Loucy (cell line): ENCODE measurements at regions not wholly inside any gene's neighbourhood (a gene's known extent, or its start where the extent isn't known, plus 50 kb on each side); places are given as distances from the start of the nearest gene placed in this dataset.
A peak's percentile ranks its signal among the peaks of the same experiment; 100 is the strongest.

ENCODE experiments used
- H2AFZ ChIP-seq: fragments of 200-600 bp; sonication (generic); 2 replicates; pipeline ENCODE4 v1.6.0; 2016; ENCODE audit warnings: antibody characterized with exemption, mild to moderate bottlenecking, low read length, moderate library complexity
- H3F3A ChIP-seq: fragments of 200-600 bp; 2 replicates; pipeline ENCODE4 v1.6.0; 2016; ENCODE audit warnings: antibody characterized with exemption, low read depth, mild to moderate bottlenecking
- H3K27me3 ChIP-seq: fragments of 200-600 bp; sonication (generic); 2 replicates; pipeline ENCODE4 v1.6.1; 2014; ENCODE audit warnings: low read length, mild to moderate bottlenecking; ENCODE audit not compliant: insufficient read depth, poor library complexity, severe bottlenecking
- H3K36me3 ChIP-seq: fragments of 200-600 bp; sonication (generic); 2 replicates; pipeline ENCODE4 v1.6.1; 2016; ENCODE audit warnings: low read length; ENCODE audit not compliant: insufficient read depth
- H3K4me1 ChIP-seq: fragments of 200-600 bp; sonication (generic); 2 replicates; pipeline ENCODE4 v1.5.1; 2014; ENCODE audit warnings: low read length, mild to moderate bottlenecking; ENCODE audit not compliant: insufficient read depth, poor library complexity, severe bottlenecking
- H3K4me2 ChIP-seq: fragments of 200-600 bp; sonication (generic); 2 replicates; pipeline ENCODE4 v1.6.0; 2014; ENCODE audit warnings: antibody characterized with exemption, low read length, low read depth, mild to moderate bottlenecking; ENCODE audit not compliant: poor library complexity, severe bottlenecking
- H3K4me3 ChIP-seq: fragments of 200-600 bp; sonication (generic); 2 replicates; pipeline ENCODE4 v1.5.1; 2014; ENCODE audit warnings: low read length, mild to moderate bottlenecking, mixed read lengths; ENCODE audit not compliant: poor library complexity, severe bottlenecking
- H3K79me2 ChIP-seq: fragments of 200-600 bp; sonication (generic); 2 replicates; pipeline ENCODE4 v1.6.1; 2014; ENCODE audit warnings: low read length; ENCODE audit not compliant: insufficient read depth
- H3K9ac ChIP-seq: fragments of 200-600 bp; sonication (generic); 2 replicates; pipeline ENCODE4 v1.6.0; 2014; ENCODE audit warnings: mild to moderate bottlenecking, low read depth, low read length, moderate library complexity; ENCODE audit not compliant: poor library complexity, severe bottlenecking
- H3K9me2 ChIP-seq: fragments of 200-600 bp; sonication (generic); replicated peaks from 2 replicates; pipeline ENCODE4 v1.6.1; 2016; ENCODE audit warnings: low read depth, low read length, mixed read lengths
- H3K9me3 ChIP-seq: fragments of 200-600 bp; sonication (generic); 2 replicates; pipeline ENCODE4 v1.6.1; 2014; ENCODE audit warnings: mild to moderate bottlenecking, antibody characterized with exemption, low read length, low read depth; ENCODE audit not compliant: insufficient read depth
- H4K20me1 ChIP-seq: fragments of 200-600 bp; sonication (generic); 2 replicates; pipeline ENCODE4 v1.6.0; 2014; ENCODE audit warnings: antibody characterized with exemption, low read length, mild to moderate bottlenecking; ENCODE audit not compliant: insufficient read depth, poor library complexity, severe bottlenecking
- EZH2phosphoT487 ChIP-seq: fragments of 200-600 bp; IDR thresholded peaks from 2 replicates; pipeline ENCODE4 v1.6.1; 2018; ENCODE audit warnings: antibody characterized with exemption, mild to moderate bottlenecking, moderate library complexity, borderline replicate concordance
- TF ChIP-seq, protein P1 (sequence below): fragments of 200-600 bp; sonication (generic); conservative IDR thresholded peaks from 2 replicates; pipeline ENCODE4 v1.5.1; 2014; ENCODE audit warnings: mild to moderate bottlenecking, antibody characterized with exemption, low read length

GRCh38 chr4:89610236-89610635 lies 226.7 kb downstream of the SNCA start:
- H3K9me3 ChIP-seq = no peaks in the 10 kb centered on the region
- H2AFZ ChIP-seq = no peak overlapping the region
- no peaks in the 10 kb centered on the region for H3K4me1 ChIP-seq
- no peaks in the 10 kb centered on the region for H4K20me1 ChIP-seq
- H3K79me2 ChIP-seq = no peaks in the 10 kb centered on the region
- H3K36me3 ChIP-seq = no peaks in the 10 kb centered on the region
- H3F3A ChIP-seq = no peaks in the 10 kb centered on the region
- no peaks in the 10 kb centered on the region for H3K9me2 ChIP-seq
- H3K27me3 ChIP-seq = no peaks in the 10 kb centered on the region
- H3K9ac ChIP-seq = no peak overlapping the region
- H3K4me3 ChIP-seq = no peak overlapping the region
- no peak overlapping the region for H3K4me2 ChIP-seq
- no peak for TF ChIP-seq EZH2phosphoT487
- TF ChIP-seq, protein P1, sequence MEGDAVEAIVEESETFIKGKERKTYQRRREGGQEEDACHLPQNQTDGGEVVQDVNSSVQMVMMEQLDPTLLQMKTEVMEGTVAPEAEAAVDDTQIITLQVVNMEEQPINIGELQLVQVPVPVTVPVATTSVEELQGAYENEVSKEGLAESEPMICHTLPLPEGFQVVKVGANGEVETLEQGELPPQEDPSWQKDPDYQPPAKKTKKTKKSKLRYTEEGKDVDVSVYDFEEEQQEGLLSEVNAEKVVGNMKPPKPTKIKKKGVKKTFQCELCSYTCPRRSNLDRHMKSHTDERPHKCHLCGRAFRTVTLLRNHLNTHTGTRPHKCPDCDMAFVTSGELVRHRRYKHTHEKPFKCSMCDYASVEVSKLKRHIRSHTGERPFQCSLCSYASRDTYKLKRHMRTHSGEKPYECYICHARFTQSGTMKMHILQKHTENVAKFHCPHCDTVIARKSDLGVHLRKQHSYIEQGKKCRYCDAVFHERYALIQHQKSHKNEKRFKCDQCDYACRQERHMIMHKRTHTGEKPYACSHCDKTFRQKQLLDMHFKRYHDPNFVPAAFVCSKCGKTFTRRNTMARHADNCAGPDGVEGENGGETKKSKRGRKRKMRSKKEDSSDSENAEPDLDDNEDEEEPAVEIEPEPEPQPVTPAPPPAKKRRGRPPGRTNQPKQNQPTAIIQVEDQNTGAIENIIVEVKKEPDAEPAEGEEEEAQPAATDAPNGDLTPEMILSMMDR = 0 out of 2 replicates have a peak, but pooled peaks have one; percentile 11

GRCh38 chr4:89609756-89610155 lies 227.2 kb downstream of the SNCA start:
- Histone ChIP-seq H3K4me1 (no peaks in the 10 kb centered on the region), H3K9me3 (no peaks in the 10 kb centered on the region), H3K9ac (no peak overlapping the region), H2AFZ (no peak overlapping the region), H3K27me3 (no peaks in the 10 kb centered on the region), H3K9me2 (no peaks in the 10 kb centered on the region), H3F3A (no peaks in the 10 kb centered on the region), H3K4me3 (no peak overlapping the region), H3K4me2 (no peak overlapping the region), H4K20me1 (no peaks in the 10 kb centered on the region), H3K79me2 (no peaks in the 10 kb centered on the region), H3K36me3 (no peaks in the 10 kb centered on the region)
- TF ChIP-seq, protein P1 = no peak
- TF ChIP-seq EZH2phosphoT487 = no peak

GRCh38 chr4:89604951-89605350 lies 232.0 kb downstream of the SNCA start:
- H3K4me3 ChIP-seq = no peak overlapping the region

More at GRCh38 chr4:89604951-89605350, 232.0 kb downstream of the SNCA start:
- H3K9ac ChIP-seq = no peak overlapping the region
- no peaks in the 10 kb centered on the region for H3F3A ChIP-seq
- H3K36me3 ChIP-seq = no peaks in the 10 kb centered on the region
- no peaks in the 10 kb centered on the region for H3K4me1 ChIP-seq
- H3K27me3 ChIP-seq = no peaks in the 10 kb centered on the region
- H3K79me2 ChIP-seq = no peaks in the 10 kb centered on the region
- no peaks in the 10 kb centered on the region for H3K9me3 ChIP-seq
- H4K20me1 ChIP-seq = no peaks in the 10 kb centered on the region
- TF ChIP-seq, protein P1 = no peak
- no peak for TF ChIP-seq EZH2phosphoT487
- no peak overlapping the region for H2AFZ ChIP-seq
- H3K9me2 ChIP-seq = no peaks in the 10 kb centered on the region
- no peak overlapping the region for H3K4me2 ChIP-seq
